Motor neuron (in vitro differentiated cells): ENCODE measurements at regions not wholly inside any gene's neighbourhood (a gene's known extent, or its start where the extent isn't known, plus 50 kb on each side); places are given as distances from the start of the nearest gene placed in this dataset.

Source experiments
- ATAC-seq, 8 experiments: fragments of 200-7000 bp; cut with Tn5 transposase; replicated peaks in 6 of 8; 2 replicates each; pipeline ENCODE4 v1.8.0; 2021; ENCODE audit warnings: mild to moderate bottlenecking in 8 of 8, moderate library complexity in 8 of 8
- H3K27ac ChIP-seq, 2 donors: fragments of 250-450 bp; sonication (Bioruptor Pico); 2 replicates each; pipeline ENCODE4 v1.9.0; 2021; ENCODE audit warnings: antibody characterized with exemption in 2 of 2, mild to moderate bottlenecking in 2 of 2, moderate library complexity in 1 of 2
- H3K4me1 ChIP-seq, 2 donors: fragments of 250-450 bp; sonication (Bioruptor Pico); replicated peaks in 1 of 2; 2 replicates each; pipeline ENCODE4 v1.6.1; 2021; ENCODE audit warnings: antibody characterized with exemption in 2 of 2, mild to moderate bottlenecking in 2 of 2, moderate library complexity in 1 of 2
- H3K4me3 ChIP-seq, 5 donors: fragments of 250-450 bp; sonication (Bioruptor Pico); 2 replicates each; pipeline ENCODE4 v1.9.0; 2021; ENCODE audit warnings: antibody characterized with exemption in 5 of 5, mild to moderate bottlenecking in 5 of 5, moderate library complexity in 4 of 5
- WGBS, 10 experiments: fragments of 450-650 bp; shearing (Covaris generic); methylation state at CpG; one replicate each; pipeline ENCODE4 v1.0.0; 2022; 5-methylcytosine and 5-hydroxymethylcytosine counted together
- in situ Hi-C, 9 experiments: fragments of 400-800 bp; cut with MboI; loops; one replicate each; pipeline ENCODE4 v1.15.0; 2021; ENCODE audit warnings: low sequenced_read_pairs in 9 of 9, low pct_unique_long_range_greater_than_20kb in 2 of 9; ENCODE audit not compliant: unreplicated experiment in 9 of 9

DNA sequence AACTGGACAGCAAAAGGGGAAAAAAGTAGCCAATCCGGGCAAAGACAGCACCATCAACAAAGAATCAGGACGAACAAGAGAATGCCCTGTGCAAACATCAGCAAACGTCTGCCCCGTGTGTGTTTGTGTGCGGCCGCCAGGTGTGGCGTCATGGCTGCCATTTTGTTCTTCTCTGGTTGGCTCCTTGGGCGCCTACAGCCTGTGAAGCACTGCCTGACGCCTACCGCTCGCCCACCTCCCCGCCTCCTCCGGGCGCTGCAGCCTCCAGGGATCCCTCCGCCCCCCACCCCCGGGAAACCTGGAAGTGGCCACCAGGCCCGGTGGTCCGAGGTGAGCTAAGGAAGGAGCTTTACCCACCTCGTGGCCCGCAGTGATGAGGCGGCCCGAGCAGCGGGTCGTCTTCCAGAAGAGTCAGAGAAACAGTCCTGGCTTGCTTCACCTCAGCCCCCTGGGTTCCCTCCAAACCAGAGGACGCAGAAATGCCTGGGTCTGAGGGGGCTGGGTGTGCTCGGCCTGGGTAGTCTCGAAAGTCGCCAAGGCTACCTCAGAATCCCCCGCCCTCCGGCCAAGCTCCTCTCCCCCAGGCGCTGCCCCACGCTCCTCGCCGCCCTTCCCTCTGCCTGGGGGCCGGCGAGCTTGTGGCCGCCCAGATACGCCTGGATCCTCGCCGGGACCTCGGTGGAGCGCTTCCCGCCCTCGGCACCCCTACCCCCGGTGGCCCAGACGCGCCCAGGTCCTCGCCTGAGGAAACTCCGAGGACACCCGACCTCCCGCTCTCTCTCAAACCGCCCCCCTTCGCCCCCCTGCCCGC, 61.8 kb upstream of the IL6 start:
- H3K4me3 ChIP-seq, result no peak overlapping the region
- in situ Hi-C loops, result no loop called here
- H3K4me1 ChIP-seq, result peaks cover 0 to 3% of the 10 kb centered on the region in 2 donors
- WGBS, 10 experiments, result 100% methylated on average over 1 of the region's 54 CpGs; no CpG with 5 or more reads in 7 of the 10 experiments
- no peak for ATAC-seq
- H3K27ac ChIP-seq, result no peak overlapping the region

DNA sequence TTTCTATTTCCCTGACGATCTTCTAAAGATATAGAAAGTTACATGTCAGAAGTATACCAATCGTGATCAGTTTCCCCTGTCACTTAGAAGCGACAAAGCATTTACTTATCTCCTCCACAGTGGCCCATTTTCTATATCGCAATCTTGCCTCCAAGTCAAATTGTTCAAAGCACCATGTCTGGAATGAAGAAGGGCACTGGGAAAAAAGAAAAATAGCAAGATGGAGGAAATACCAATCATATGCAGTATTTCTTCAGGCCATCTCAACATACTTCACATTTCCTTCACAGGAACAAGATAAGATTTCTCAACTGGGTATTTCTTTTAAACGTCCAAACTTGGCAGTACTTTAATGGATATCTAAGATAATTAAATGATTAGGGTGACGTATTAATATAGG, 63.3 kb upstream of the IL6 start:
- H3K4me1 ChIP-seq, result peaks cover 0 to 3% of the 10 kb centered on the region in 2 donors
- 88 to 100% (median 94%) methylated on average over 1 to 6 of the region's 6 CpGs; no CpG with 5 or more reads in 1 of the 10 experiments for WGBS, 10 experiments
- H3K4me3 ChIP-seq, result no peak overlapping the region
- in situ Hi-C loops, result no loop called here
- no peak for ATAC-seq
- H3K27ac ChIP-seq, result no peak overlapping the region

DNA sequence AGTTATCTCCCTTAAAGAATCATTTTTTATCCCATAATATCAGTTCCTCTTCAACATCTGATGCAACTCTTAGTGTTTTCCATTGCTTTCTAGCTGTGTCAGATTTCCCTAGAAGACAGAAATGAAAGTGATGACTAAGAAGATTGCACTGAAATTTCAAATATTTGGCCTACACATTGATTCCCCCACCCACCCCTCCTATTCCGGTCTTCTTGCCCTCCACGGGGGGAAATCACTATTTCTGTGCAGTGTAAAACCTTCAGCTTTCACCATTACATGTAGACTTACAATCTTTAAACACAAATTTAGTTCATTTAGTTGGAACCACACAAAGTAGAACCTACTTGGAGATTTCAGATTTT, 63.7 kb upstream of the IL6 start:
- no peak overlapping the region for H3K27ac ChIP-seq
- H3K4me1 ChIP-seq, result peaks cover 0 to 3% of the 10 kb centered on the region in 2 donors
- 20 to 100% (median 92%) methylated on average over 1 to 2 of the region's 2 CpGs; no CpG with 5 or more reads in 3 of the 10 experiments for WGBS, 10 experiments
- in situ Hi-C loops, result no loop called here
- no peak overlapping the region for H3K4me3 ChIP-seq
- ATAC-seq, result peak in 2 of 8 experiments; percentile 48 to 52

DNA sequence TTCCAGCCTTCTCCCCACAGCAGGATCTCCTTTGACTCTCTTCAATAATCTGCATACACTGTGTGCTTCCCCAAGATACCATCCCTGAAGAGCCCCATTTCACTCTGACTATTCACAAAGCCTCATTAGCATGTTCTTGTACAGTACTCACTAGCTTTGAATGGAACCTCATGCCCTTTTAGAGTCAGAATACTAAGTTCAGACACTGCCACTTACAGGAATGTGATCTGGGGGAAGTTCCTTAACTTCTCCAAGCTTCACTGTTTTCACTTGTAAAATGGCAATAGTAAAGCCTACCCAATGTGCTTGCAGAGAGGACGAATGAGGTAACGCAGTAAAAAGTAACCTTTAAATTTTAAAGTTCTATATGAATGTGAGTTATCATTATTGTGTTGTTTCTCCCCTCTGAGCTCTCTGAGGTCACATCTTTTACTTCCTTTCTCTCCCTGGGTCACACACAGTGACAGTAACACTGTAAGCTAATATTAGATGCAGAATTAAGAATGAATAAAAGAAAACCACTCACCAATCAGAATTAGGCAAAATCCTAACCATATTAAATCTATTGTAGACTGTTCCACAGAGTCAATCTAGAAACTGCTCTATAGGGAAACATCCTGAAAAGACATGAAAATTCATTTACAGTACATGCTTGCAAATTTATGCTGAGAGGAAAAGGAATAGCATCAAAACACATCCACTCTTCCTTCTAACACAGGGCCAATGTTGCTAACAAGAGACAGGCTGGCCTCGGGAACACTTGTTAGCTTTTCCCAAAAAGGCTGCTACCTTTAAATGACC, 64.2 kb upstream of the IL6 start:
- WGBS, 10 experiments, result 60 to 100% (median 80%) methylated on average over 1 to 3 of the region's 3 CpGs; no CpG with 5 or more reads in 1 of the 10 experiments
- peak in 3 of 8 experiments; percentile 89 to 92 (median 92) for ATAC-seq
- H3K4me1 ChIP-seq, result peaks cover 0 to 3% of the 10 kb centered on the region in 2 donors
- in situ Hi-C loops, result no loop called here
- no peak overlapping the region for H3K27ac ChIP-seq
- no peak overlapping the region for H3K4me3 ChIP-seq

DNA sequence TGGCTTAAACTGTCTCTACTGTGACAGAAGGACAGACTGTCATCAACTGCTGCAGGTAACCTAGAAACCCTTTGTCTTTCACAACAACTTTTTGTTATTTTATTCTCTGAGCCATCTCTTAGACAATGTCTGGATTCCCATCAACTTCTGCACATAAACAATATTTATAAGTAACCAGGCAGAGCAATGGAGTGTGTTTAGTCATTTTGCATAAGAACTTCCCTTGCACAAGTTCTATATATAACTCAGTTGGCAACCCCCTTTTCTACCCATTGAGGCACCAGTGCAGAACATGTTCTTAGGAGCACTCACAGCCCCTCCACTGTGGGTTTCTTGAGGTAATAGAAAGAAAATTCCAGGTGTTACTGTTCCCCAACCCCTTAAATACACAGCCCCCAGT, 65.0 kb upstream of the IL6 start:
- ATAC-seq, result peak in 3 of 8 experiments; percentile 22 to 46 (median 31)
- Histone ChIP-seq H3K4me3 (no peak overlapping the region), H3K27ac (no peak overlapping the region), H3K4me1 (peaks cover 0 to 3% of the 10 kb centered on the region in 2 donors)
- in situ Hi-C loops, result no loop called here

DNA sequence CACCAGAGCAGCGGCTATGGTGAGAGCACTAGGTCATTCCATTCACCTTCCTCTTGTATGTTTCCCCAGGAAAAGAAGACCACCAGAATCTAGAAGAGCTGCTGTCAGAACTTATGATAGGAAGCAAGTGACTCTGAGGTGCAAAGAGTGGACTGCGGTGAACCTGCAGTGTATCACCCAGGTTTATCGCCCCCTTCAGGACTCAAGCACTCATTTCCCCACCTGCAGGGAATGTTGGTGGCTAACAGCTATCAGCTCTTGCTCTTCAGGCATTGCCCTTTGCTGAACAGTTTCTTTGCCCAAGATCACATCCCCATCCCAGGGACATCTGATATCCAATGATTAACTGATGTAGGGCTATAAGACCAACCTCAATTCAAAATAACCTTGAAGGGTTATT, 66.3 kb upstream of the IL6 start:
- WGBS, 10 experiments, result 38 to 100% (median 100%) methylated on average over 1 to 2 of the region's 3 CpGs; no CpG with 5 or more reads in 3 of the 10 experiments
- in situ Hi-C loops, result no loop called here
- Histone ChIP-seq H3K4me3 (no peak overlapping the region), H3K4me1 (peaks cover 0 to 3% of the 10 kb centered on the region in 2 donors), H3K27ac (no peak overlapping the region)
- no peak for ATAC-seq

DNA sequence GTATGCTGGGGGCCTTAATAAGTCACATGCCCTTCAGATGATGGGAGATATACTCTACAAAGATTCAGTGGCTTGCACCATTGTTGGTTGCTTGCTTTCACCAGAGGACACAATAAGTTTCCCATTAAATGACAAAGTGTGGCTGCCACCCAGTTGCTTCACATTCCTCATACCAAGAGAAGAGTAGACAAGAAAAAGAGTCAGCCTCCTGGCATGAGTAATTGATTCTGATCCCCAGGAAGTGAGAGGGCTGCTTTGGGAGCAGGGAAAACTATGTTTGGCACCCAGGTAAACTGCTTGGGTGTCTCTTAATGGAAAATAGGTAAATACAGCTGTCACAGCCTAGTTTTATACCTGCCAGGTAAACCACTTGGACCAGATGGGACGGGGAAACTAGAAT, 66.7 kb upstream of the IL6 start:
- Histone ChIP-seq H3K4me1 (peaks cover 0 to 3% of the 10 kb centered on the region in 2 donors), H3K4me3 (no peak overlapping the region), H3K27ac (no peak overlapping the region)
- in situ Hi-C loops, result no loop called here
- WGBS, 10 experiments, result 67 to 100% (median 100%) methylated on average over 1 of the region's 1 CpG; no CpG with 5 or more reads in 5 of the 10 experiments
- no peak for ATAC-seq

DNA sequence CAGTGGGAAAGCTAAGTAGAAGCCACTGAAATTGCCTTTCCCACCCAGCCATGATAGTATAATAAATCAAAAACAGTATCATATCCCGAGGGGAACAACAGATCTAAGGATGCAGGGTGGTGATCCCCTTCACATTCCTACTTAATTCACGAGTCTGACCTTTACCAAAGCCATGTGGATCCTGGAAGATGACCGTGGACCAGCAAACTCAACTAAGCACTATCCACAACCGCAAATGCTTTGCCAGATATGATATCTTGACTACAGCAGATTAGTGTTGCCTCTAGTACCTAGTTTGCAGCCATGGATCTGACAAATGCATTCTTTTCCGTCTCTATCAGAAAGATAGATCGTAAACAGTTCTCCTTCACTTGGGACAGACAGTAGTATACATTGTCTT, 67.3 kb upstream of the IL6 start:
- no peak for ATAC-seq
- no peak overlapping the region for H3K4me3 ChIP-seq
- peaks cover 0 to 4% of the 10 kb centered on the region in 2 donors for H3K4me1 ChIP-seq
- no peak overlapping the region for H3K27ac ChIP-seq
- 40 to 100% (median 67%) methylated on average over 1 to 6 of the region's 6 CpGs; no CpG with 5 or more reads in 3 of the 10 experiments for WGBS, 10 experiments
- in situ Hi-C loops, result no loop called here

DNA sequence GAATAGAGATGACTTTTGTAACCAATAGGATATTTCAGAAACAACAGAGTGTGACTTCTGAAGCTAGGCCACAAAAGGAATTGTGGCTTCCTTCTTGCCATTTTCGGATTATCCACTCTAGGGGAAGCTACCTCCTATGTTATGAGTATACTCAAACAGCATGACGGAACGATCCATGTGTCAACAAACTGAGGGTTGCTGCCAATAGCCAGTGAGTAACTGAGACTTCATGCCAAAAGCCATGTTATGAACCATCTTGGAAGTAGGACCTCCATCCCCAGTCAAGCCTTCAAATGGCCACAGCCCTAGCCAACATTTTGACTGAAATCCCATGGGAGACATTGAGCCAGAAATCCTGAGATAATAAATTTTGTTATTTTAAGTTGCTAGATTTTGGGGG, 69.0 kb upstream of the IL6 start:
- in situ Hi-C loops, result no loop called here
- WGBS, 10 experiments, result 0 to 100% (median 90%) methylated on average over 1 to 3 of the region's 3 CpGs; no CpG with 5 or more reads in 5 of the 10 experiments
- Histone ChIP-seq H3K4me3 (no peak overlapping the region), H3K4me1 (peaks cover 10 to 11% of the 10 kb centered on the region in 2 donors), H3K27ac (no peak overlapping the region)
- no peak for ATAC-seq

DNA sequence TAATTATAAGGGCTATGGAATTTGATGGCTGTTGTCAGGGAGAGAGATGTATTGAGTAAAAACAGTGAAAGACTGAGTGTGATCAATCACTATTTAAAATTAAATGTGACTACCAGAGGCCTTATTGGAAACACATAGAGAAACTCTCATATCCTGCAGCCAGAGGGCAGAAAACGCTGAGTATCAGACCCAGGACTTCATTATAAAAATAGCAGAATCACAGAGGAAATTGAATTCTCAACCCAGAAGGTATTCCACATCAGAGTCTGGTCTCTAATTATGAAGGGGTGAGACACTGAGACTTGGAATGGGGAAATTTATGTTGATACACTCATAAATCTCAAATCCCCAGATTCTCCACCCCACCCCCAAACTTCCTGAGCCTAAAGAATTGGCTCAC, 69.5 kb upstream of the IL6 start:
- 0 to 100% (median 57%) methylated on average over 1 of the region's 1 CpG; no CpG with 5 or more reads in 3 of the 10 experiments for WGBS, 10 experiments
- in situ Hi-C loops, result no loop called here
- Histone ChIP-seq H3K4me3 (no peak overlapping the region), H3K27ac (no peak overlapping the region), H3K4me1 (peaks cover 9 to 11% of the 10 kb centered on the region in 2 donors)
- no peak for ATAC-seq

DNA sequence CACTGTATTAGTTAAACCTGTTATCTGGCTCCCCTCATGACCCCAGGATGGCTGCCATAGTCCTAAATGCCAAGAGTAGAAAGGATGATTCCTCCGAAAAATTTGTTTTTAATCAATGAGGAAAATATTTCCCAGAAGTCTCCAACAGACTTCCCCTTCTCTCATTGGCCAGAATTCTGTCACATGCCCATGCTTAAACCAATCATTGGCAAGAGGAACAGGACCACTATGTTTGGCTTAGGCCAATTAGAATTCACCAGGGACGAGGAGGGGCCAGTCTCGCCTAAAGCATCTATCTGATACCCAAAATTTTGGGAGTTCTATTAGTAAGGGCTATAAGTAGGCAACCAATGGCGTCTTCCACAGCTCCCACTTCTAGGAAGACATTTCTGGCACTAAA, 71.2 kb upstream of the IL6 start:
- in situ Hi-C loops, result no loop called here
- H3K4me3 ChIP-seq, result no peak overlapping the region
- peaks cover 7 to 11% of the 10 kb centered on the region in 2 donors for H3K4me1 ChIP-seq
- H3K27ac ChIP-seq, result no peak overlapping the region
- ATAC-seq, result no peak
- 50 to 100% (median 96%) methylated on average over 1 to 4 of the region's 4 CpGs; no CpG with 5 or more reads in 3 of the 10 experiments for WGBS, 10 experiments

DNA sequence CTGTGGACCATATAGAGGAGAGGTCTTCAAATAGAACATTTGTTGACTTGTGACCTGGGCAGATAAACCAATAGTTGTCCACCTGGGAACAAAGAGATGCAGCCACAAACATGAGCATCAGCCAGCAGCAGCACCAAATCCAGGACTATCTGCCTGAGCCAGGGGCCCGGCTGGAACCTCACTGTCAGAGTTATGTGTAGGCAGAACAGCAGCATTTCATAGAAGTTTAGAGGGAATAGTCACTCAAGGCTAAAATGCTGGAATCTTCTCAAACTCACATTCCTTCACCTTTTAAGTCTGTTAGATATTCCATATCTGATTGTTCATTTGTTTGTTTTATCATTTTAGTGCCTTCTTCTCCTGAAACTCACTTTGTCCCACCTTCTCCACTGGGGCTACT, 72.2 kb upstream of the IL6 start:
- 33 to 100% (median 100%) methylated on average over 1 of the region's 1 CpG; no CpG with 5 or more reads in 5 of the 10 experiments for WGBS, 10 experiments
- no peak for ATAC-seq

DNA sequence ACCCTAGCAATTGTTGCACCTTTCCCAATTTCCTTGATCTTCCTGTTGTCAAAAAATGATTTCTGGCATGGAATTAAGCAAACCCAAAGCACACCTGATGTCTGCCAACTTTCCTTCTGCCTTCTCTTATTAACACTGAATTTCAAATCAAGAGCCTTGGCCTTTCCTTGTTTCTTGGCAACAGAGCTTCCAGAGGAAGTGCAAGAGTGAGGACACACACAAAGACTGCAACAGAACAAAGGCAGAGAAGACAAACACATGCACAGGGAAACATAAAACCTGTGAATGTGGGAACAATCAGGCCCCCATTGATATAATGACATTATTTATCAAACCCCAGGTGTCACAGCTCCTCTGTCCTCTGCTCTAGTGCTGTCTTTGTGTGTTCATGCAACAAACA, 73.0 kb upstream of the IL6 start:
- Histone ChIP-seq H3K4me1 (peaks cover 7 to 11% of the 10 kb centered on the region in 2 donors), H3K4me3 (no peak overlapping the region), H3K27ac (no peak overlapping the region)
- in situ Hi-C loops, result no loop called here
- peak in 5 of 8 experiments; percentile 36 to 97 (median 67) for ATAC-seq

More for the DNA sequence above, 72.2 kb upstream of the IL6 start:
- peaks cover 7 to 11% of the 10 kb centered on the region in 2 donors for H3K4me1 ChIP-seq
- H3K27ac ChIP-seq, result no peak overlapping the region
- in situ Hi-C loops, result no loop called here
- no peak overlapping the region for H3K4me3 ChIP-seq
